Eye (tissue), 1 donor: ENCODE measurements at regions not wholly inside any gene's neighbourhood (a gene's known extent, or its start where the extent isn't known, plus 50 kb on each side); places are given as distances from the start of the nearest gene placed in this dataset.
"Not testable (repeated sequence)": the region's sequence is repeated elsewhere in the genome, so short reads cannot be mapped to it uniquely, and the experiment has no call there.

Source experiments
- DNase-seq: peaks from one replicate; pipeline ENCODE4 v3.0.0-alpha.2; 2015

GRCh38 chr20:25863536-25864325, 167.1 kb upstream of the ZNF337 start:
- DNase-seq, result peak; percentile 69

DNA sequence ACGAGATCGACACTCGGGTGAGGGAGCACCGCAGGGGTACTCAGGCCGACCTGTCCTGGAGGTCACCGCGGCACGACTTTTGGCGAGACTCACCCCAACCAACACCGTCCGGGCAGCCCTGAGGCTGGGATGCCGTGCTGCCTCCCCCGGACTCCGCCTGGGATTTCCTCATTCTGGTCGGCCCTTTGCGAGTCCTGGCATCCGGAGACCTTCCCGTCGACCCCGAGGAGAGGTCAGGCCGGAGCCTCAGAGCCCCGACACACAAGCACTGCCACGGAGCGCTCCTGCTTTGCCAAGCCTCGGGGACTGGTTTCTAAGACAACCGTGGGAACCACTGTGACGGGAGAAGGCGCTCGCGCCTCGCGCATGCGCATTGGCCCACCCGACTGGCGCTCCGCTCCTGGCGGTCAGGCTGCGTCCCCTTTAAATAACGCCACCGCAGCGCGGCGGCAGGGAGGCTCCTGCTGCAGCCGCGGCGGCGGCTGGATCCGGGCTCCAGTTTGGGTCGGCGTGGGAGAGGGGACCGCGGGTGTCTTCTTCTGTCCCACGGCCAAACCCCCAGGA, 166.4 kb upstream of the ZNF337 start:
- peak; percentile 95 for DNase-seq

GRCh38 chr20:25860531-25861150, 164.0 kb upstream of the ZNF337 start:
- DNase-seq, result peak; percentile 13

DNA sequence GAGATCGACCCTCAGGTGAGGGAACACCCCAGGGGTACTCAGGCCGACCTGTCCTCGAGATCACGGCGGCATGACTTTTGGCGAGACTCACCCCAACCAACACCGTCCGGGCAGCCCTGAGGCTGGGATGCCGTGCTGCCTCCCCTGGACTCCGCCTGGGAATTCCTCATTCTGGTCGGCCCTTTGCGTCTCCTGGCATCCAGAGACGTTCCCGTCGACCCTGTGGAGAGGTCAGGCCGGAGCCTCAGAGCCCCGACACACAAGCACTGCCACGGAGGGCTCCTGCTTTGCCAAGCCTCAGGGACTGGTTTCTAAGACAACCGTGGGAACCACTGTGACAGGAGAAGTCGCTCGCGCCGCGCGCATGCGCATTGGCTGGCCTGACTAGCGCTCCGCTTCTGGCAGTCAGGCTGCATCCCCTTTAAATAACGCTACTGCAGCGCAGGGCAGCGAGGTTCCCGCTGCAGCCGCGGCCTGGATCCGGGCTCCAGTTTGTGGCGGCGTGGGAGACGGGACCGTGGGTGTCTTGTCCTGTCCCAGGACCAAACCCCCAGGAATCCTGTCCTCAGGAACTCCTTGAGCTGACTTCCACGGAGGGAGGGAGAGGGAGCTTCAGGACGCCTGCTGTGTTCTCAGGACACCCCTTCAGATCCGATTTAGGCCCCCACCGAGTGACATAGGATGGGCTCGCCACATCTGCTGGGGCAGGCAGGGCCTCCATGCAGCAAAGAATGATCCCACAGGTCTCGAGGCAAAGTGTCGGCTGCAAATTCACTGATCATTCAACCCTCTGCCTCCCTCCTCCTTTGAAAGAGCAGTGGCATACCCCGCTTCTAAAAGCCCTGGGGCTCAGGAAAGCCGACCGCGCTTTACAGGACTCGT, 163.2 kb upstream of the ZNF337 start:
- DNase-seq, result peak; percentile 92

- no peak for DNase-seq
Measured at GRCh38 chr20:25858495-25859425, 162.1 kb upstream of the ZNF337 start.

DNA sequence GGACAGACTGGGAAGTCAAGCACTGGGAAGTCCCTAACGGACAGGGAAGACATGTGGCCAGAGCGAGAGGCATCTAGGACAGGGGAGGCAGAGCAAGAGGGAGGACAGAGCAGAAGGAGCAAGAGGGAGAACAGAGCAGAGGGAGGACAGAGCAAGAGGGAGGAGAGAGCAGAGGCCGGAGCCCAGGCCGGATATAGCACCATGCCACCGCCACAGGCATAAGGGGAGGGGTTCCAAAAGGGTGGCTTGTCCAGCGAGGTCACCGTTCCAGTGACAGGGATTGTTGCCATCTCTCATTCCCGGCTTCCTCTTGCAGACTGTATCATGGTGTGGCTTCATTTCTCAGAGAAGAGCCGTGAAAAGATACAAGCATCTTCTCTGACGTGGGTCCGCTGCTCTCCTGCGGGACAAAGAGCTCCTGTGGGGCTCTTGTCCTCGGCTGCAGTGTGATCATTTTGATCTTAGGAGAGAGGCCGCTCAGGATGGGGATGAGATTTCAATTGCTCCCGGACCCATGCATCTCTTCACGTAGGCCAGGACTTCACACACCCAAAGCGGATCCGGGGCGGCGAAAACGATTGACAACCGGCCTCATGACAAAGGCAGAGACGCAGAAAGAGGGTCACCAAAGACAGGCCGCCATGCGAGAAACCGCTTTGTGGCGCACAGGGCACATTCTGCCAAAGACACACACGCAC, 160.6 kb upstream of the ZNF337 start:
- DNase-seq, result not testable (repeated sequence)

- no peak for DNase-seq
Measured at GRCh38 chr20:25856256-25856884, 159.7 kb upstream of the ZNF337 start.

DNA sequence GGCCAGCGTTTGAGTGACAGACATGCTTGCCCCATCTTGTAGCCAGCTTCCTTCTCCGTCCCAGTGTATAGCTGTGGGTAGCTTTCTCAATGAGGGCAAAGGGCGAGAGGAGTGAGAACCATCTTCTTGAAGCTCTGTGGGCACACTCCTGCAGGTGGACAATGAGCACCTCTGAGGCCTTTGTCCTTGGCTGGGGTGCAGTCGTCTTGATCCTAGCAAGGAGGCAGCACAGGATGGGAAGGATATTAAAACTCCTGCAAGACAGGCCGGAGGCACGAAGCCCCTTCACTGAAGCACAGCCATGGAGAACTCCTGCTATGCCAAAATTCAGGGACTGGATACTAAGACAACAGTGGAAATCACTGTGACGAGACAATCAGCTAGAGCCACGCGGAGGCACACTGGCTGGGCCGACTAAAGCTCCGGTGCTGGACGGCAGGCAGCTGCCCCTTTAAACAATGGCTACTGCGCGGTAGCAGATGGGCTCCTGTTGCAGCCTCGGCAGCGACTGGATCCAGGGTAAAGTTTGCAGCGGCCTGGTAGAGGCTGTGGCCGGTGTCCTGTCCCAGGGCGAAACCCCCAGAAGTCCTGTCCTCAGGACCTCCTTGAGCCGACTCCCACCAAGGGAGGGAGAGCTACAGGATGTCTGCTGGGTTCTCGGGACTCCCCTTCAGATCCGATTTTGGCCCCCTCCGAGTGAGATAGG, 159.0 kb upstream of the ZNF337 start:
- not testable (repeated sequence) for DNase-seq

DNA sequence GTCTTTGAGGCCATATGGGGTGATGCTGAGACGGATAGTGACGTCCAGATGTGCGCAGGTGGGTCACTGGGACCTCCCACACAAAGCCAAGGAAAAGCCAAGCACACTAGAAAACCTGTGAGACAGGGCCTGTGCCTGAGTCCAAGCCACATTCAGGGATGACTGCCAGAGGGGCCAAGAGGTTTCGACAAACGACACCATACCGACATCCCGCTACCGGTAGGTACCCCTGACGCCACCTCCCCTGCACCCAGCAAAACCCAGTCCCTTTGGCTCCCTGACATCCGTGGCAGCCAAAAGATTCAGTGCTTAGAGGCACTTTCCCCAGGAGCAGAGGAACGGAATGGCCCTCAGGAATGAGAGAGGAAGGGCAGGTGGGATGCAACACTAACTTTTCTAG, 158.0 kb upstream of the ZNF337 start:
- DNase-seq, result not testable (repeated sequence)

- peak; percentile 90 for DNase-seq
Measured at GRCh38 chr20:25853718-25854388, 157.2 kb upstream of the ZNF337 start.

GRCh38 chr20:25852968-25853717, 156.5 kb upstream of the ZNF337 start:
- DNase-seq, result peak; percentile 3

GRCh38 chr20:25850133-25850532, 153.5 kb upstream of the ZNF337 start:
- DNase-seq, result not testable (repeated sequence)

DNA sequence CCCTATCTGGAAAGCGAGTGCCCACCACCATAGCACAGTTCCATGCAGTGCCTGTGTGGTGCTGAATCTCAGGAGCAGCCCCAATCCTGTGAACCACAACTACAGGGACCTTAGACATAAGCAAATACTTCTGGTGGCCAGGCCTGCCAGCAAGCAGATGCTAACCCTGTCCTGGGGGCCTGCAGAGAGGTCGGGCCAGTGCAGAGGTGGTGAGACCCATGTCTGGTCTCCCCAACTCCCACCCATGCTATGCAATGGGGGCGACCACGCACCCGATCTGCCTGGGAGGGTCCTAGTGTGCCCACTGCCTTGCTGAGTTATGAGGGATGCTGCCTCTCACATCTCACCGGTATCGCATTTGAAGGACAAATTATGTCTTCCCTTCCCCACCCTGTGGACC, 151.6 kb upstream of the ZNF337 start:
- no peak for DNase-seq

DNA sequence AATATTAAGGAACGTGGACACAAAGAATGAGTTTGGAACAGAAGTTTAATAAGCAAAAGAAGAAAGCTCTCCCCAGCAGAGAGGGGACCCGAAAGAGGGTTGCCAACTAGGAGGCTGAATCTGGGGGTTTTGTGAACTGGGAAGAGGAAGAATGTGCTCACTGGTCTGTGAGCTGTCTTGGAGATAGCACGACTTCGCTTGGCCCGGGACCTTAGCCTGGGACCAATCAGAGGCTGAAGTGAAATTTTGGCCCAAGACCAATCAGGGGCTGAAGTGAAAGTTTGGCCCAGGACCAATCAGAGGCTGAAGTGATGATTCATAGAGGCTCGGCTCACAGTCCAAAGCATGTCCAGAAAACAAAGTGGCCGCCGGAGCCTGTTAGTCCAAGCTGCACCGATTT, 148.0 kb upstream of the ZNF337 start:
- DNase-seq, result not testable (repeated sequence)

- DNase-seq, result not testable (repeated sequence)
Measured at GRCh38 chr20:25813511-25813910, 116.9 kb upstream of the ZNF337 start.

DNA sequence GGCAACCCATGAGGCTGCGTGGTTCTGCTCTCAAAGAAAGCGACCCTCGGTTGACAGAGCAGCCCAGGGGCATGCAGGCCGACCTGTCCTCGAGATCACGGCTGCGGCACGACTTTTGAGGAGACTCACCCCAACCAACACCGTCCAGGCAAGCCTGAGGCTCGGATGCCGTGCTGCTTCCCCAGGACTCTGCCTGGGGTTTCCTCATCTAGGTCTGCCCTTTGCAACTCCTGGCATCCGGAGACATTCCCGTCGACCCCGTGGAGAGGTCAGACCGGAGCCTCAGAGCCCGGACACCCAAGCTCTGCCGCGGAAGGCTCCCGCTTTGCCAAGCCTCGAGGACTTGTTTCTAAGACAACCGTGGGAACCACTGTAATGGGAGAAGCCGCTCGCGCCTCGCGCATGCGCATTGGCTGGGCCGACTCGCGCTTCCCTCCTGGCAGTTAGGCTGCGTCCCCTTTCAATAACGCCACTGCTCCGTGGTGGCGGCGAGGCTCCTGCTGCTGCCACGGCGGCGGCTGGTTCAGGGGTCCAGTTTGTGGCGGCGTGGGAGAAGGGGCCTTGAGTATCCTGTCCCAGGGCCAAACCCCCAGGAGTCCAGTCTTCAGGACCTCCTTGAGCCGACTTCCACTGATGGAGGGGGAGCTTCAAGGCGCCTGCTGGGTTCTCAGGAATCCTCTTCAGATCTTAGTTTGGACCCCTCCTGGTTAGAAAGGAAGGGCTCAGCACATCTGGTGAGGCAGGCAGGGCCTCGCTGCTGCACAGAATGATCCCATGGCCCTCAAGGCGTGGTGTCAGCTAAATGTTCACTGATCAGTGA, 101.7 kb upstream of the ZNF337 start:
- not testable (repeated sequence) for DNase-seq

GRCh38 chr20:25797062-25797461, 100.4 kb upstream of the ZNF337 start:
- not testable (repeated sequence) for DNase-seq

GRCh38 chr20:25777241-25777640, 80.6 kb upstream of the ZNF337 start:
- DNase-seq, result not testable (repeated sequence)
